ENCODE measurements at regions not wholly inside any gene's neighbourhood (a gene's known extent, or its start where the extent isn't known, plus 50 kb on each side); places are given as distances from the start of the nearest gene placed in this dataset.

DNA sequence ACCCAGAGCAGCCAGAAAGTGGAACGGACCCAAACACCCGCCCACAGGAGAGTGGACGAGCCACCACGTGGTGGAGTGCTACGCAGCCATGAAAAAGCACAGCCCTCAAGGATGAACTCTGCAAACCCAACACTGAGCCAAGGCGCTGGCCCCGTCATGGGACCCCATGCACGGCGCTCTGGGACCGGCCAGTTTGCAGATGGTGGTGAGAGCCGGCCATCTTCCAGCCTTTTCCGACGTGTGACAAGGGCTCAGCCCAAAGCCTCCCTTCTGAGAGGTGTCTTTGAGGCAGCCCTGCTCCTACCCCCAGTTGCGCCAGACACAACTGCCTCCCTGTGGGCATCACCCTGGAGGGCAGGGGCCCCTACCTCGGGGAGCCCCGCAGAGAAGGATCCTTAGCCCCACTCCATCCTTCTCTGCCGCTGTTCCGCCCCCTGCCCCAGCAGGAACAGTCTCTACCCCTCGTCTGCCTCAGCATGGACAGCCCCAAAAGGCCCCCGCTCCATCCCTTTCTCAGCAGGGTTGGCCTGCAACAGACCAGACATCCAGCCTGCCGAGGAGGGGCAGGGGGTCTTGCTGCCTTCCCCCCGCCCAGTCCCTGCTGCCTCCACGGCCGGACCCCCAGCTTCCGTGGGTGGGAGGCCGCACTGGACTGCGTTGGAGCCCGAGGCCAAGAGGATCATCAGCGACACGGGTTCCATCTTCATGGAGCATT, 75.7 kb downstream of the MICALL2 start:
- no peak for TF ChIP-seq CTCF (IDR thresholded peaks at IDR 0.05)
- no peak for TF ChIP-seq POLR2A (IDR thresholded peaks at IDR 0.05)

All from heart left ventricle (tissue), 13 donors.